ENCODE measurements at regions not wholly inside any gene's neighbourhood (a gene's known extent, or its start where the extent isn't known, plus 50 kb on each side); places are given as distances from the start of the nearest gene placed in this dataset.
"Not testable (repeated sequence)": the region's sequence is repeated elsewhere in the genome, so short reads cannot be mapped to it uniquely, and the experiment has no call there.

GRCh38 chr10:28444031-28444430 is 88.9 kb upstream of the WAC start:
- DNase-seq (ENCODE audit: low spot score), result no peak

GRCh38 chr10:28445516-28445915 is 87.4 kb upstream of the WAC start:
- no peak for DNase-seq (ENCODE audit: low spot score)

DNA sequence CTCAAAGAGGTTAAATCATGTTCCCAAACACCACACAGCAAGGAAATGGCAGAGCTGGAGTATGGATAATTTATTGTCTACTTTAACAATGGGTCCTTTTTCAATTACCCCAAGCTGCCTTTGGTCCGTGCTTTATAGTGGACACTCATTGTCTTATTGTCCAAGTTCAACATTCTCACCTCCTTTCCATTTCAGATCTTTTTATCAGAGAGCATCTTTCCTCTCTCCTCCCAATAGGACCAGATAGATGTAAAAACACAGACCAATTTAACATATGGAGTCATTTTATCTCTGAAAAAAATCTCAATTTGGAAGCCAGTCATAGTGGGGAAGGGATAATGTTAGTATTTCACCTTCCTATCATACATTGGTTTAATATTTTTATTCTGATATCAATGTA is 83.5 kb upstream of the WAC start:
- DNase-seq (ENCODE audit: low spot score), result no peak

GRCh38 chr10:28449926-28450325 is 83.0 kb upstream of the WAC start:
- DNase-seq (ENCODE audit: low spot score), result no peak

GRCh38 chr10:28453926-28454325 is 79.0 kb upstream of the WAC start:
- no peak for DNase-seq (ENCODE audit: low spot score)

DNA sequence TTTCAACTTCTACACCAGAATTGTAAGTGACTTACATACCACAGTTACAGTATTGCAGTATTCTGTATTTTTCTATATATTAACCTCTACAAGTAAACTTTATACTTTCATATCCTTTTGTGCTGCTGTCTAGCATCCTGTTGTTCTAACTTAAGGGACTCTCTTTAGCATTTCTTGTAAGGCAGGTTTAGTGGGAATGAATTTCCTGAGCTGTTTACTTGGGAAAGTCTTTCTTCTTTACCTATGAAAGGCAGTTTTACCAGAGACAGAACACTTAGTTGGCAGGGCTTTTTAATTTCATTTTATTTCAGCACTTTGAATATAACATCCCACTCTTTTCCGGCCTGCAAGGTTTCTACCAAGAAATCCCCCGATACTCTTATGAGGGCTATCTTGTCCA is 75.8 kb upstream of the WAC start:
- DNase-seq (ENCODE audit: low spot score), result no peak

GRCh38 chr10:28457873-28458272 is 75.0 kb upstream of the WAC start:
- DNase-seq (ENCODE audit: low spot score), result not testable (repeated sequence)

- no peak for DNase-seq (ENCODE audit: low spot score)
These were observed 73.3 kb upstream of the WAC start for GRCh38 chr10:28459453-28460144.

DNA sequence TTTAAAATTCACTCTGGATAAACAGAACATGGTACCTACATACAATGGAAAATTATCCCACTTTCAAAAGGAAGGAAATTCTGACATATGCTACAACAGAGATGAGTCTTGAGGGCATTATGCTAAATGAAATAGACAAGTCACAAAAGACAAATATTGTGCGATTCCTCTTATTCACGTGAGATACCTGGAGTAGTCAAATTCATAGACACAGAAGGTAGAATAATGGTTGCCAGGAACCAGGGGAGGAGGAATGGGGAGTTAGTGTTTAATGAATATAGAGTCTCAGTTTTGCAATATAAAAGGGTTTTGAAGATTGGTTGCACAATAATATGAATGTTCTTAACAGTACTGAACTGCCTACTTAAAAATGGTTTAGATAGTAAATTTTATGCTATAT is 69.8 kb upstream of the WAC start:
- DNase-seq (ENCODE audit: low spot score), result no peak

DNA sequence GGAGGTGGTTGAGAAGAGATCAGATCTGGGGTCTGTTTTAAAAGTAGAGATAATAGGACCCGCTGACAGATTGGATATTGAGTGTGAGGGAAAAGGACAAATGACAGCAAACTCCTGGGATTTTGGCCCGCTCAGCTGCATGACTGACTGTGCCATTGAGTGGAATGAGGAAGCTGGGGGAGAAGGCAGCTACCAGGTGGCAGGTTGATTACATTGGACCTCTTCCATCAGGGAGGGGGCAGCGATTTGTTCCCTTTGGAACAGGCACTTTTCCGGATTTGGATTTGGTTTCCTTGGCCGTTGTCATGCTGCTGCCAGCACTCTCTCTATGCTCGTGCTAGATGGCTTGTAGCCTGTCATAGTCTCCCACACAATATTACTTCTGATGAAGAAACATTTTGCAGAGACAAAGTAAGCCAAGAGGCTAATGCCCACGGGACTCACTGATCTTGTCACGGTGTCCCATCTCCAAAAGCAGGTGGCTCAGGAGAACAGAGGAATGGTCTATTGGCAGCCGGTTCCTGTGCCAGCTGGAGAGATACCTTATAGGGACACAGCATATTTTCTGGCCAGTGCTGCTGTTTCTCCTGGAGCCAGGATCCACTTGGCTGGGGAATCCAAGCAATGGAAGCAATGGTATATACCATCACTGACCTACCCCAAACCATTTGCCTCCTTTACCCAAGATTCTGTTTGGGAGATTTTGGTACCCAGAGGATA is 69.1 kb upstream of the WAC start:
- peak; percentile 71 for DNase-seq (ENCODE audit: low spot score)

DNA sequence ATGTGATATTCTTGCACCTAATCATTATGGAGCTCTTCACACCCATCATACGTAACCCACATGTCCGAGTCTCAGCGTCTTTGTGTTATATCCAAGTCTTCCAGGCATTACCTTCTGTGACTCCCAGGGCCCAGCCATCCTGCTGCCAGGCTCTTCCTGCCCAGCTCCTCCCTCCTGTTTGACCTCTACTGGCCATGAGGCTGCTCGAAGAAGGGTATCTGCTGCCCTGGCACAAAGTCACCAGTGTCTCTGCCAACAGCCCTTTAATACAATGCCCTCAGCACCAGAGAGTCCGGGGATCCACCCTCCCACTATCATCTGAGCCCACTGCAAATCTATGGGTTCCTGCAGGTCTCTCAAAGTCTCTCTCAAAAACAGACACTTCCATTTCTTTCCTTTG is 65.3 kb upstream of the WAC start:
- DNase-seq (ENCODE audit: low spot score), result no peak

- no peak for DNase-seq (ENCODE audit: low spot score)
These were observed 64.0 kb upstream of the WAC start for GRCh38 chr10:28468707-28469483.

GRCh38 chr10:28470873-28471651 is 61.9 kb upstream of the WAC start:
- no peak for DNase-seq (ENCODE audit: low spot score)

DNA sequence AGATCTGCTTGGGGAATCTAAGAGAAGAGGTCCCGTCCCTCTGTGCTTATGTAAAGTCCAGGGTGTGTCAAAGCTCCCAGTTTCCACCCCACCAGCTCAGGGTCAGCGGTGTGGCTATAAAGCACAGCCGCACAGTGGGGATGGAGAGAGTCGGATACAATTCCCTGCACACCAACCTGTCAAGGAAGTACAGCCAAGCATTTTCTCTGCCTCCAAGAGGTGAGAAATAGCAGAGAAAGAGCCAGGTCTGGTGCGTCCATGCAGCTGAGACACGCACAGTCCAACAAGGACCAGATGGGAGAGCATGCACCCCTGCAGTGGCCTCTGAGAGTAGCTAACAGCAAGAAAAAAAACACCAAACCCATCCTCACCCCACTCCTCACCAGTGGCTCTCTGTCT is 61.3 kb upstream of the WAC start:
- no peak for DNase-seq (ENCODE audit: low spot score)

DNA sequence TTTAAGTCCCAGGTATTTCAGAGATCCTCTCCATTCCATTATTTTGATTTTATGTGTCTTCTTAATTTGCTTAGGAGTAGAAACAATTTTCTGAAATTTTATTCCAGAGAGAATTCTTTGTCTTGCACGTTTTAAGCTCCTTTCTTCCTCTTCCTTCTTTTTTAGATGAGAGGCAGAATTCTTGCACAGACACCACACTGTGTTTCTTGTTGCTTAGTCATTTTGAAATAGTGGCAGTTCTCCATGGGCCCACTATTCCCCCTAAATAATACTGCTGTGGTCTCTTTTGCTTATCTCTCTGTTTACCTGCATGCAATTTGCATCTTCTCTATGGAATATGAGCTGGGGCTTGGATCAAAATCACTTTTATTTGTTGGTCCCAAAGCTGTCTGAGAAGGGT is 54.3 kb upstream of the WAC start:
- no peak for DNase-seq (ENCODE audit: low spot score)

- no peak for DNase-seq (ENCODE audit: low spot score)
These were observed 53.5 kb upstream of the WAC start for GRCh38 chr10:28479425-28479865.

- no peak for DNase-seq (ENCODE audit: low spot score)
These were observed 52.8 kb upstream of the WAC start for GRCh38 chr10:28479927-28480627.

DNA sequence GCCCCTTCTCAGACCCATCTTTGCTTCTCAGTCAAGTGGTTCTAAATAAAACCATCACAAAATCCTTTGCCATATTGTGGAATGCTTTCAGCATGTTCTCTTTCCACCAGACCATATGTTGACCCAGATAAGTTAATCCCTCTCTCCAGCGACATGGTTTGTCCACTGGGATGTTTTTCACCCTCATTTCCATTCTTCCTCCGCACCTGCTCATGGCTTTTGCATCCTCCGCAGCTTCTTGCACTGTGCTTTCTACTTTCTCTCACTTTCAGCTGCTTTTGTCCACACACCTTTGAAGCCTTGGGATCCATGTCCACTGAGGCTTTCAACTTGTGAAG is 52.3 kb upstream of the WAC start:
- no peak for DNase-seq (ENCODE audit: low spot score)

DNA sequence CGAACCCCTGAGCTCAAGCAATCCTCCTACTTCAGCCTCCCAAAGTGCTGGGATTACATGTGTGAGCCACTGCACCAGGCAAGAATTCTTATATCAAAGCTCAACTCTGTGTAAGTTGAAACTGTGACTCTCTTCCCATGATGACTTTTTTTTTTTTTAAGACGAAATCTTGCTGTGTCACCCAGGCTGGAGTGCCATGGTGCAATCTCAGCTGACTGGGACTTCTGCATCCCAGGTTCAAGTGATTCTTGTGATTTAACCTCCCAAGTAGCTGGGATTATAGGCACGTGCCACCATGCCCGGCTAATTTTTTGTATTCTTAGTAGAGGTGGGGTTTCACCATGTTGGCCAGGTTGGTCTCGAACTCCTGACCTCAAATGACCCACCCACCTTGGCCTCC is 51.6 kb upstream of the WAC start:
- DNase-seq (ENCODE audit: low spot score), result not testable (repeated sequence)

GRCh38 chr10:28481968-28482367 is 51.0 kb upstream of the WAC start:
- no peak for DNase-seq (ENCODE audit: low spot score)
